ENCODE measurements at regions not wholly inside any gene's neighbourhood (a gene's known extent, or its start where the extent isn't known, plus 50 kb on each side); places are given as distances from the start of the nearest gene placed in this dataset.

DNA sequence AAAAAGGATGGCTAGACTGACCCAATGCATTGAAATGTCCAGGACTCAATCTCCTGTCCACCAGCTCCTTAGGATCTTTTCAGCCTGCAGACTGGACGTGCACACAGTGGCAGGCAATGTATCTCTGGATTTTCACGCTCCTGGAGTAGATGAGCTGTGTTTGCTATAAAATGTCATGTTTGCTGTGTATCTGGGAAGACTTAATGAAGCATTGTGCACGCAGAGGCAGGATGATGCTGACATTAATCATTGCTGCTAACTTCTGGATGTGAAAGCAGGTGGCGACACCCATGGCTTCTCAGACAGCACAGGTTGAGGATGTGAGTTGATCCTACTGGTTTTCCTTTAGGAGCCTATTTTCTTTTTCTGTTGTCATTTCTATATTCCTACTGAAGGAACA lies 133.1 kb upstream of the PCSK2 start:
- no peak for DNase-seq (ENCODE audit: low read depth in 2 of 2)
- H3K4me3 ChIP-seq (replicated peaks in 1 of 2; ENCODE audit: low read depth in 2 of 2, low read length in 2 of 2), result no peak overlapping the region
- TF ChIP-seq, protein P1, sequence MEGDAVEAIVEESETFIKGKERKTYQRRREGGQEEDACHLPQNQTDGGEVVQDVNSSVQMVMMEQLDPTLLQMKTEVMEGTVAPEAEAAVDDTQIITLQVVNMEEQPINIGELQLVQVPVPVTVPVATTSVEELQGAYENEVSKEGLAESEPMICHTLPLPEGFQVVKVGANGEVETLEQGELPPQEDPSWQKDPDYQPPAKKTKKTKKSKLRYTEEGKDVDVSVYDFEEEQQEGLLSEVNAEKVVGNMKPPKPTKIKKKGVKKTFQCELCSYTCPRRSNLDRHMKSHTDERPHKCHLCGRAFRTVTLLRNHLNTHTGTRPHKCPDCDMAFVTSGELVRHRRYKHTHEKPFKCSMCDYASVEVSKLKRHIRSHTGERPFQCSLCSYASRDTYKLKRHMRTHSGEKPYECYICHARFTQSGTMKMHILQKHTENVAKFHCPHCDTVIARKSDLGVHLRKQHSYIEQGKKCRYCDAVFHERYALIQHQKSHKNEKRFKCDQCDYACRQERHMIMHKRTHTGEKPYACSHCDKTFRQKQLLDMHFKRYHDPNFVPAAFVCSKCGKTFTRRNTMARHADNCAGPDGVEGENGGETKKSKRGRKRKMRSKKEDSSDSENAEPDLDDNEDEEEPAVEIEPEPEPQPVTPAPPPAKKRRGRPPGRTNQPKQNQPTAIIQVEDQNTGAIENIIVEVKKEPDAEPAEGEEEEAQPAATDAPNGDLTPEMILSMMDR (IDR thresholded peaks at IDR 0.05; ENCODE audit: low read depth, low read length), result no peak

DNA sequence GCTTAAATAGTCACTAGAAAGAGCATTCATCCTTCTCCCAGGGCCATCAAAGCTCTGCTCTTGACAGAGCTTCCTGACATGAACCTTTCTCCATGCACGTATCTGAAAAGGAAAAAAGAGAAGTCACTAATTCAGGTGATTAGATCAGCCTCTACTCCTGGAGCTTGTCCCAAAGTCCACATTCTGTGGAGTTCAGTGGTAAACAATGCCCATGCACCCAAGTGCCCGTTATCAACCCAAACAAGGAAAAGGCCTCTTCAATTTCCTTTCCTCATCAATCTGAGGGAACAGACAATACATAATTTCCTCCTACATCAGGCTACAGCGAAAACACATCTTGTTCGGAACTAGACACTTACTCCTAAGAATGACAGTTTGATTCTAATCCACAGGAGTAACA lies 129.2 kb upstream of the PCSK2 start:
- DNase-seq (ENCODE audit: low read depth in 2 of 2), result no peak
- TF ChIP-seq, protein P1 (IDR thresholded peaks at IDR 0.05; ENCODE audit: low read depth, low read length), result no peak
- H3K4me3 ChIP-seq (replicated peaks in 1 of 2; ENCODE audit: low read depth in 2 of 2, low read length in 2 of 2), result no peak overlapping the region

DNA sequence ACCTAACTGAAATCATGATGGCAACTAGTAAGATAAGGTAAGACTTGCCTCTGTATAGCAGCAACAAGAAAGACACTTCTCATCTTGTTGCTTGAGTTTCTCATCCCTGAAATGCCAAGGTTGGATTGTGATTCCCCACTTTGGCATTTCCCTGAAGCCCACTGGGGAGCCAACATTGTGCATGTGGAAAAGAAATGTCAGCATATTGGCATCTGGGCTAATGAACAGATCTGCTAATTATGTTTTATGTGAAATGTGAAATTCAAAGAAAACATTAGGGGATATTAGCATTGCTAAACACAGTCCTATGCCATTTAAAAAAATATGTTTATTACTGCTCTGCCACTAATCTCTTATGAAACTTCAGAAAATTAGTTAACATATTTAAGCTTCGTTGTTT lies 126.3 kb upstream of the PCSK2 start:
- DNase-seq (ENCODE audit: low read depth in 2 of 2), result no peak
- H3K4me3 ChIP-seq (replicated peaks in 1 of 2; ENCODE audit: low read depth in 2 of 2, low read length in 2 of 2), result no peak overlapping the region
- TF ChIP-seq, protein P1 (IDR thresholded peaks at IDR 0.05; ENCODE audit: low read depth, low read length), result no peak

DNA sequence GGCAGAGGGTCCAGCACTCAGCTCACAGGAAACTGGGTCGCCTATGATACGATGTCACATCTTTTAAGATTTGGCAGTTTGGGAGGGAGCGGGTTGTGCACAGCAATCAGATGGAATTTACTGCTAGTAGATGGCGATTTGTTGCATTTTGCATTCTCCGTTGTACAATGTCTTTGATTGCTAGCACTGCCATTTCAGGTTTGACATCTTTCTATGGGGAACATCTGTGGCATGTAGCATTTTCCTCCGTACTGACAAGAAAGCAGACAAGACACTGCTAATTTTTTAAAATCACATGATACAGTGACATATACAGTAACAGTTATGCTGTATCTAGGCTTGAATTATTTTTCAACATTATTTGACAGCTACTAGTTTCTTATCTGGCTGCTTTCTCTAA lies 119.7 kb upstream of the PCSK2 start:
- no peak overlapping the region for H3K4me3 ChIP-seq (replicated peaks in 1 of 2; ENCODE audit: low read depth in 2 of 2, low read length in 2 of 2)
- TF ChIP-seq, protein P1 (IDR thresholded peaks at IDR 0.05; ENCODE audit: low read depth, low read length), result no peak
- no peak for DNase-seq (ENCODE audit: low read depth in 2 of 2)

DNA sequence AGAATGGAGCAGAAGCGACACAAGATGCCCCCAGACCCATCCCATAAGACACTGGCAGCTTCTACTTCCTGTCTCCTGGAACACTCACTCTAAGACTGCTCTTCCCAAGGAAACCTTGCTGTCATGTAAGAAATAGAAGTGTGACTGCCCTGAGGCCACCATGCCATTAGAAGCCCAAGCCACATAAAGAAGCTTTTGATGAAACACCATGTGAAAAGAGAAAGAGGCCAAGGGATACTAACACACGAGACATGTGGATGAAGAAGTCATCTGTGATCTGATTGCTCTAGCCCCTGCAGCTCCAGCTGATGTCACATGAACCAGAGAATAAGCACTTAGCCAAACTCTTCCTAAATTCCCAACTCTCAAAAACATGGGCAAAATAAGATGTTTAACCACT lies 117.9 kb upstream of the PCSK2 start:
- TF ChIP-seq, protein P1 (IDR thresholded peaks at IDR 0.05; ENCODE audit: low read depth, low read length), result no peak

DNA sequence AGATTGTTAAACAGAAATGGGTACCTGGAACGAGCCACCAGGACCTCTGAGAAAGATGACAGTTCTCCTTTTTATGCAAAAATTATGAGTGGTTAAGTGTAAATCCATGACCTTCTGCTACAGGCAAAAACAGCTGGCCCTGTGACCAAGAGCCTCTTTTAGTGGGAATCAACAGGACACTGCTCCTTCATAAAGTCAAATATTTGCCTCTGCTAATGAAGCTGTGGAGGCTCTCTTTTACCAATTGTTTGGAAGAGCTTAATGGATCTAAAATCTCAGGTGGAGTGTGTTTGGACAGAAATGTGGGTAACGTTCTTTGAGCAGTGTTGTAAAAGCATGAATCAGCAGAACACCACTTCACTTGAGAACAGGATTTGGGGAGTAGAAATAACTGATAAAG lies 117.5 kb upstream of the PCSK2 start:
- TF ChIP-seq, protein P1 (IDR thresholded peaks at IDR 0.05; ENCODE audit: low read depth, low read length), result no peak
- no peak for DNase-seq (ENCODE audit: low read depth in 2 of 2)
- H3K4me3 ChIP-seq (replicated peaks in 1 of 2; ENCODE audit: low read depth in 2 of 2, low read length in 2 of 2), result no peak overlapping the region

More for the DNA sequence above, 117.9 kb upstream of the PCSK2 start:
- no peak for DNase-seq (ENCODE audit: low read depth in 2 of 2)
- H3K4me3 ChIP-seq (replicated peaks in 1 of 2; ENCODE audit: low read depth in 2 of 2, low read length in 2 of 2), result no peak overlapping the region

DNA sequence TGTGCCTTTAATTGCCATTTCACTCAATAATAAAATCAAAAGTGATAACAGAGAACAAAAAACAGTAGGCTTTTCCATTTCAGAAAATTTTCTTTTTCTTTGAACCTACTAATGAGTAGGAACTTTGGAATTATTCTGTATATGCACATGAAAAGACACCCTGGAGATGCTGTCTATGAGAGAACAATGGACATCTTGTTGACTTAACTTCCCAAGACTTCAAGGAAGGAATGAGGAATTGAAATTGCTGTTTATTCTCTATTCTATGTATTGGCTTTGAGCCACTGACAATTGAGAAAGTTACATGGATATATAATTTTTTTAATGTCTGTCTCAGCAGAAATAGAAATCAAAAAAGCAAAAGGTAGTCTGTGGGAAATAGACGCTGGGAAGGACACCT lies 98.6 kb upstream of the PCSK2 start:
- no peak for DNase-seq (ENCODE audit: low read depth in 2 of 2)
- no peak overlapping the region for H3K4me3 ChIP-seq (replicated peaks in 1 of 2; ENCODE audit: low read depth in 2 of 2, low read length in 2 of 2)
- TF ChIP-seq, protein P1 (IDR thresholded peaks at IDR 0.05; ENCODE audit: low read depth, low read length), result no peak

All from cardiac fibroblast (primary cell).